ENCODE measurements at regions not wholly inside any gene's neighbourhood (a gene's known extent, or its start where the extent isn't known, plus 50 kb on each side); places are given as distances from the start of the nearest gene placed in this dataset.

DNA sequence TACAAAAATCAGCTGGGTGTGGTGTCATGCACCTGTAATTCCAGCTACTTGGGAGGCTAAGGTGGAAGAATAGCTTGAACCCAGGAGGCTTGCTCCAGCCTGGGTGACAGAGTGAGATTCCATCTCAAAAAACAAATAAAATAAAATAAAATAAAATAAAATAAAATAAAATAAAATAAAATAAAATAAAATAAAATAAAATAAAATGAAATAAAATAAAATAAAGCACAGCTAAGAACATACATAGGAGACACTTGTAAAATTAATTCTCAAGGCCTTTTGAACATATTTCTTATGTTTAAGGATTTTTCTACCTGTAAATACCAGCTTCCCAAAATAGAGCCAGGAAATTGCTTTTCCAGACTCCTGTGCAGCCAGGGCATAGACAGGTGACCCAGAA, 703.0 kb downstream of the ZPLD1 start:
- ChIA-PET CTCF (no interaction called here), POLR2A (no interaction called here)
- DNase-seq (ENCODE audit: extremely low spot score) = no peak
- TF ChIP-seq ARNT (IDR thresholded peaks at IDR 0.05) (no peak), FOXM1 (IDR thresholded peaks at IDR 0.05; ENCODE audit: borderline replicate concordance) (no peak), ELF4 (IDR thresholded peaks at IDR 0.05) (no peak), SP1 (IDR thresholded peaks at IDR 0.05) (no peak), SUZ12 (IDR thresholded peaks at IDR 0.05) (no peak), FOXK2 (IDR thresholded peaks at IDR 0.05) (no peak), CTBP1 (IDR thresholded peaks at IDR 0.05; ENCODE audit: borderline replicate concordance) (no peak), BHLHE40 (IDR thresholded peaks at IDR 0.05; ENCODE audit: borderline replicate concordance) (no peak), ZNF384 (IDR thresholded peaks at IDR 0.05) (no peak), LEF1 (IDR thresholded peaks at IDR 0.05; ENCODE audit: borderline replicate concordance) (no peak), L3MBTL2 (conservative IDR thresholded peaks at IDR 0.05) (no peak), NFRKB (IDR thresholded peaks at IDR 0.05) (no peak), TARDBP (IDR thresholded peaks at IDR 0.05) (no peak), HDGF (IDR thresholded peaks at IDR 0.05; ENCODE audit: borderline replicate concordance) (no peak), FOXA1 (IDR thresholded peaks at IDR 0.05) (no peak)
- TF ChIP-seq, protein P1, sequence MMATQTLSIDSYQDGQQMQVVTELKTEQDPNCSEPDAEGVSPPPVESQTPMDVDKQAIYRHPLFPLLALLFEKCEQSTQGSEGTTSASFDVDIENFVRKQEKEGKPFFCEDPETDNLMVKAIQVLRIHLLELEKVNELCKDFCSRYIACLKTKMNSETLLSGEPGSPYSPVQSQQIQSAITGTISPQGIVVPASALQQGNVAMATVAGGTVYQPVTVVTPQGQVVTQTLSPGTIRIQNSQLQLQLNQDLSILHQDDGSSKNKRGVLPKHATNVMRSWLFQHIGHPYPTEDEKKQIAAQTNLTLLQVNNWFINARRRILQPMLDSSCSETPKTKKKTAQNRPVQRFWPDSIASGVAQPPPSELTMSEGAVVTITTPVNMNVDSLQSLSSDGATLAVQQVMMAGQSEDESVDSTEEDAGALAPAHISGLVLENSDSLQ (IDR thresholded peaks at IDR 0.05) = no peak

DNA sequence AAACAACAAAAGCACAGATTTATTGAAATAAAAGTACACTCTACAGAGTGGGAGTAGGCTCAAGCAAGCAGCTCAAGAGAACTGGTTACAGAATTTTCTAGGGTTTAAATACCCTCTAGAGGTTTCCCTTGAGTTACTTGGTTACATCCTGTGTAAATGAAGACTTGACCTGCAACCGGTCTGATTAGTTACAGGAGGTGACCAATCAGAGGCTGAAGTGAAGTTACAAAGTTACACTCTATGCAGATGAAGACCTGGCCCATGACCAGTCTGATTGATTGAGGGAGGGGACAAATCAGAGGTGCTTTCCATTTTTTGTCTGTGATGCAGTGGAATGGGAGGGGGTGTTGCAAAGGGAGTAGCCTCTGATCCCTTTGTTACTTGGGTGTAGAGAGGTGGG, 723.4 kb downstream of the ZPLD1 start:
- ChIA-PET POLR2A (no interaction called here), CTCF (no interaction called here)
- DNase-seq (ENCODE audit: extremely low spot score) = no peak
- no peak for TF ChIP-seq FOXA1 (IDR thresholded peaks at IDR 0.05)
- no peak for TF ChIP-seq LEF1 (IDR thresholded peaks at IDR 0.05; ENCODE audit: borderline replicate concordance)

DNA sequence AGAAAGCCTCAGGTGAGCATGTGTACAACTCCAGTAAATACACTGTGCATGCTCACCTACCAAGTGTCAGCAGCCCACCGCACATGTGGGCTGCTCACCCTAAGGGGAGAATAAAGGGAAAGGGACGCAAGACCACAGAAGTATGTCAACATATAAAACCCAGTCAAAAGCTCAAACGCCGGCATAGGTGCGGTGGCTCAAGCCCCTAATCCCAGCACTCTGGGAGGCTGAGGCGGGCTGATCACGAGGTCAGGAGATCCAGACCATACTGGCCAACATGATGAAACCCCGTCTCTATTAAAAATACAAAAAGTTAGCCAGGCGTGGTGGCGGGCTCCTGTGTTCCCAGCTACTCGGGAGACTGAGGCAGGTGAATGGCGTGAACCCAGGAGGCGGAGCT, 732.1 kb downstream of the ZPLD1 start:
- TF ChIP-seq, protein P1 (IDR thresholded peaks at IDR 0.05) = no peak
- TF ChIP-seq FOXM1 (IDR thresholded peaks at IDR 0.05; ENCODE audit: borderline replicate concordance) (no peak), NFRKB (IDR thresholded peaks at IDR 0.05) (no peak), ARNT (IDR thresholded peaks at IDR 0.05) (no peak), FOXA1 (IDR thresholded peaks at IDR 0.05) (no peak), FOXK2 (IDR thresholded peaks at IDR 0.05) (no peak)
- POLR2A ChIA-PET = no interaction called here
- DNase-seq (ENCODE audit: extremely low spot score) = no peak
- CTCF ChIA-PET = no interaction called here

DNA sequence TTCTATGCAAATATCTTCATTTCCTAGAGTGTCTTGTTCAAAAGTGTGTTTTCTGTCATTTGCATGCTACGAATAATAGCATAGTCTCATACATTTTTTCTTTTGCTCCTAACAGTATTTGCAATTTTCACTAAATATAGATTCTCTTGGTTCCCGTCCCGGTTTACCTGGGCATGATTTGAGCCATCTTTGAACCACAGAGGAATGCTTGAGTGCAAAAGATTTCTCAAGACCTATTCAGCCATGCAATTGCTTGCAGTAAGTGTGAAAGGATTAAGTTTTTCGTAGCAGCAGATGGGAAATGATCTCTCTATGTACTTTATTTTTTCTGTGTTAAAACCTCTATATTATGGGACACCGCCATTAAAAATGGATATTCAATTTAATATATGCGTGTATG, 733.0 kb downstream of the ZPLD1 start:
- CTCF ChIA-PET = no interaction called here
- POLR2A ChIA-PET = no interaction called here
- TF ChIP-seq TARDBP (IDR thresholded peaks at IDR 0.05) (no peak), FOXM1 (IDR thresholded peaks at IDR 0.05; ENCODE audit: borderline replicate concordance) (no peak), FOXA1 (IDR thresholded peaks at IDR 0.05) (no peak), L3MBTL2 (conservative IDR thresholded peaks at IDR 0.05) (no peak), LEF1 (IDR thresholded peaks at IDR 0.05; ENCODE audit: borderline replicate concordance) (no peak), SUZ12 (IDR thresholded peaks at IDR 0.05) (no peak), FOXK2 (IDR thresholded peaks at IDR 0.05) (no peak), NFRKB (IDR thresholded peaks at IDR 0.05) (no peak), HDGF (IDR thresholded peaks at IDR 0.05; ENCODE audit: borderline replicate concordance) (no peak), BHLHE40 (IDR thresholded peaks at IDR 0.05; ENCODE audit: borderline replicate concordance) (no peak), ELF4 (IDR thresholded peaks at IDR 0.05) (no peak), ARNT (IDR thresholded peaks at IDR 0.05) (no peak), CTBP1 (IDR thresholded peaks at IDR 0.05; ENCODE audit: borderline replicate concordance) (no peak), ZNF384 (IDR thresholded peaks at IDR 0.05) (no peak), SP1 (IDR thresholded peaks at IDR 0.05) (no peak)
- TF ChIP-seq, protein P1 (IDR thresholded peaks at IDR 0.05) = no peak
- DNase-seq (ENCODE audit: extremely low spot score) = no peak

DNA sequence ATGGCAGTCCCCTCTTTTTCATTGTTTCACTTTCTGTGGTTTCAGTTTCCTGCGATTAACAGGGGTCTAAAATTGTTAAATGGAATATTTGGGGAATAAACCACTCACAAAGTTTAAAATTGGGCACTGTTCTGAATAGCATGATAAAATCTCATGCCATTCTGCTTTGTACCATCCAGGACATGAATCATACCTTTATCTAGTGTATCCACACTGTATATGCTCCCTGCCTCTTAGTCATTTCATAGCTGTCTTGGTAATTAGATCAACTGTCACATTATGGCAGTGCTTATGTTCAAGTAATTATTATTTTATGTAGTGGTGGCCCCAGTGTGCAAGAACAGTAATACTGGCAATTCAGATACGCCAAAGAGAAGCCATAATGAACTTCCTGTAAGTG, 734.5 kb downstream of the ZPLD1 start:
- CTCF ChIA-PET = no interaction called here
- TF ChIP-seq LEF1 (IDR thresholded peaks at IDR 0.05; ENCODE audit: borderline replicate concordance) (no peak), FOXM1 (IDR thresholded peaks at IDR 0.05; ENCODE audit: borderline replicate concordance) (no peak), SP1 (IDR thresholded peaks at IDR 0.05) (no peak), HDGF (IDR thresholded peaks at IDR 0.05; ENCODE audit: borderline replicate concordance) (no peak), CTBP1 (IDR thresholded peaks at IDR 0.05; ENCODE audit: borderline replicate concordance) (no peak), NFRKB (IDR thresholded peaks at IDR 0.05) (no peak), FOXA1 (IDR thresholded peaks at IDR 0.05) (no peak), ARNT (IDR thresholded peaks at IDR 0.05) (no peak), ZNF384 (IDR thresholded peaks at IDR 0.05) (no peak), TARDBP (IDR thresholded peaks at IDR 0.05) (no peak), ELF4 (IDR thresholded peaks at IDR 0.05) (no peak), SUZ12 (IDR thresholded peaks at IDR 0.05) (no peak), BHLHE40 (IDR thresholded peaks at IDR 0.05; ENCODE audit: borderline replicate concordance) (no peak), L3MBTL2 (conservative IDR thresholded peaks at IDR 0.05) (no peak)
- TF ChIP-seq, protein P1 (IDR thresholded peaks at IDR 0.05) = no peak
- no peak for DNase-seq (ENCODE audit: extremely low spot score)
- POLR2A ChIA-PET = no interaction called here

DNA sequence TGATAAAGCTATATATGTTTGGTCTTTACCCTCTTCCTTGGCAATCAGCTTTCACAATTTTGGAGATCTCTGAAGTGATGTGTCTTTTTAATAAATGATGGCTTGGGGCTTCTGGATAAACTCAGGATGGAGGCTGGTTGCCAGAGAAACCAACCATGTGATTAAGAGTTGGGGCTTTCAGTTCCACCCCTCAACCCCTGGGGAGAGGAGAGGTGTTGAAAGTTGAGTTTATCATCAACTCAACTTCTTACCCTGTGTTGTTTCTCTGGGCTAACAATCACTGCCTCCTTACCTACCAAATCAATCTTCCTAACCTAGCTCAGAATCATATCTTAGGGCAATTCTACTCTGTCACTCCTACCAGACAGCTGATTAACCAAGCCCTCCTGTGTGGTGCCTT, 735.8 kb downstream of the ZPLD1 start:
- POLR2A ChIA-PET = no interaction called here
- no peak for DNase-seq (ENCODE audit: extremely low spot score)
- TF ChIP-seq FOXK2 (IDR thresholded peaks at IDR 0.05) = no peak
- TF ChIP-seq LEF1 (IDR thresholded peaks at IDR 0.05; ENCODE audit: borderline replicate concordance) = no peak
- TF ChIP-seq FOXM1 (IDR thresholded peaks at IDR 0.05; ENCODE audit: borderline replicate concordance) = no peak
- no peak for TF ChIP-seq ZNF384 (IDR thresholded peaks at IDR 0.05)
- CTCF ChIA-PET = no interaction called here

Data from HEK293T (cell line).